Brain microvascular endothelial cell (primary cell): ENCODE measurements at regions not wholly inside any gene's neighbourhood (a gene's known extent, or its start where the extent isn't known, plus 50 kb on each side); places are given as distances from the start of the nearest gene placed in this dataset.

ENCODE experiments used
- DNase-seq: peaks from one replicate; pipeline ENCODE4 v3.0.0-alpha.2; 2020
- H3K27ac ChIP-seq: fragments of 250-450 bp; sonication (Bioruptor Pico); 2 replicates; pipeline ENCODE4 v1.5.1; 2020; ENCODE audit warnings: mild to moderate bottlenecking, moderate library complexity
- H3K27me3 ChIP-seq: fragments of 250-450 bp; sonication (Bioruptor Pico); replicated peaks from 2 replicates; pipeline ENCODE4 v1.5.1; 2020; ENCODE audit warnings: mild to moderate bottlenecking
- H3K36me3 ChIP-seq: fragments of 250-450 bp; sonication (Bioruptor Pico); replicated peaks from 2 replicates; pipeline ENCODE4 v1.5.1; 2020; ENCODE audit warnings: mild to moderate bottlenecking
- H3K4me3 ChIP-seq: 2 replicates; pipeline ENCODE4 v1.5.1; 2011; ENCODE audit warnings: low read depth, mild to moderate bottlenecking, control low read depth, low read length, moderate library complexity
- in situ Hi-C: cut with HindIII; loops from 2 replicates; pipeline ENCODE4 v1.10.0; 2017; ENCODE audit warnings: low sequenced_read_pairs, low pct_ligation_motif_present
- TF ChIP-seq, protein P1 (sequence below): IDR thresholded peaks from 2 replicates; pipeline ENCODE4 v1.5.1; 2011; ENCODE audit warnings: low read depth, mild to moderate bottlenecking, moderate library complexity, low read length, control low read depth, inconsistent platforms; ENCODE audit errors: missing control alignments

DNA sequence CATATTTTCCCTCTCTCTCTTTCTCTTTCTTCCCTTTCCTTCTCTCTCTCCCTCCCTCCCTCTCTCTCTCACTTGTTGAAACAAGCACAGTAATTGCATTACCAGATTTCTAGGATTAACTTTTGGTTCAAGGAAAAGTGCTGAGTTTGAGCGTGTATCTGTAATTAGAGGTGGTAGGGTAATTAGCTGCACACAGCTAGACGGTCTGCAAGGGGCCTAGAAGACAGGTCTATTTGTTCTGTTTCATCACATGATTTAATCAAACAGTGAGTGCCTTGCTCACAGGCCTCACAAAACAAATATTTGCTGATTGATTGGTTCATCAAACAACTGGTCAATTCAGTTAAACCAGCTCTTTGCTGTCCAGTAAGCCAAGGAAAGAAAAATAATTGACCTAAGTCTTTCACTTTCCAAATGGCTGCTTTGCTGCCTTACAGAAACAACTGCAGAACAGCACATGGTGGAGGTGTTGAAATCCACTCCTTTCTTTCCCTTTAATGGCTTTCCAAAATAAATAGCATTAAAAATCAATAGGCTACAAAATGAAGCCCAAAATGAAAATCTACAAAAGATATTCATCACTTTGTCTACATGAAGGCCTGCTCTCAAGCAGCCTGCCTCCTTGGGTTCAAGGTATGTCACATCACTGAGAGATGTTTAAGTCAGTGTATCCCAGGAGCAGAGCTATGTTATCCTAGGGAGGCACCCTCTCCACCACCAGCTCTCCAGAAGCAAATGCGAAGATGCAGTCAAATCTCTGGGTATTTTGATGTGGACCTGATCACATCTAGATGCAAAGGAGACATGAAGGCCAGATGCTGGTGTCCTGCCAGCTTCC lies 264.4 kb upstream of the SIX2 start:
- TF ChIP-seq, protein P1, sequence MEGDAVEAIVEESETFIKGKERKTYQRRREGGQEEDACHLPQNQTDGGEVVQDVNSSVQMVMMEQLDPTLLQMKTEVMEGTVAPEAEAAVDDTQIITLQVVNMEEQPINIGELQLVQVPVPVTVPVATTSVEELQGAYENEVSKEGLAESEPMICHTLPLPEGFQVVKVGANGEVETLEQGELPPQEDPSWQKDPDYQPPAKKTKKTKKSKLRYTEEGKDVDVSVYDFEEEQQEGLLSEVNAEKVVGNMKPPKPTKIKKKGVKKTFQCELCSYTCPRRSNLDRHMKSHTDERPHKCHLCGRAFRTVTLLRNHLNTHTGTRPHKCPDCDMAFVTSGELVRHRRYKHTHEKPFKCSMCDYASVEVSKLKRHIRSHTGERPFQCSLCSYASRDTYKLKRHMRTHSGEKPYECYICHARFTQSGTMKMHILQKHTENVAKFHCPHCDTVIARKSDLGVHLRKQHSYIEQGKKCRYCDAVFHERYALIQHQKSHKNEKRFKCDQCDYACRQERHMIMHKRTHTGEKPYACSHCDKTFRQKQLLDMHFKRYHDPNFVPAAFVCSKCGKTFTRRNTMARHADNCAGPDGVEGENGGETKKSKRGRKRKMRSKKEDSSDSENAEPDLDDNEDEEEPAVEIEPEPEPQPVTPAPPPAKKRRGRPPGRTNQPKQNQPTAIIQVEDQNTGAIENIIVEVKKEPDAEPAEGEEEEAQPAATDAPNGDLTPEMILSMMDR = no peak
- H3K36me3 ChIP-seq = no peaks in the 10 kb centered on the region
- no peak overlapping the region for H3K27ac ChIP-seq
- DNase-seq = no peak
- no peaks in the 10 kb centered on the region for H3K27me3 ChIP-seq
- in situ Hi-C loops = no loop called here
- H3K4me3 ChIP-seq = no peak overlapping the region

DNA sequence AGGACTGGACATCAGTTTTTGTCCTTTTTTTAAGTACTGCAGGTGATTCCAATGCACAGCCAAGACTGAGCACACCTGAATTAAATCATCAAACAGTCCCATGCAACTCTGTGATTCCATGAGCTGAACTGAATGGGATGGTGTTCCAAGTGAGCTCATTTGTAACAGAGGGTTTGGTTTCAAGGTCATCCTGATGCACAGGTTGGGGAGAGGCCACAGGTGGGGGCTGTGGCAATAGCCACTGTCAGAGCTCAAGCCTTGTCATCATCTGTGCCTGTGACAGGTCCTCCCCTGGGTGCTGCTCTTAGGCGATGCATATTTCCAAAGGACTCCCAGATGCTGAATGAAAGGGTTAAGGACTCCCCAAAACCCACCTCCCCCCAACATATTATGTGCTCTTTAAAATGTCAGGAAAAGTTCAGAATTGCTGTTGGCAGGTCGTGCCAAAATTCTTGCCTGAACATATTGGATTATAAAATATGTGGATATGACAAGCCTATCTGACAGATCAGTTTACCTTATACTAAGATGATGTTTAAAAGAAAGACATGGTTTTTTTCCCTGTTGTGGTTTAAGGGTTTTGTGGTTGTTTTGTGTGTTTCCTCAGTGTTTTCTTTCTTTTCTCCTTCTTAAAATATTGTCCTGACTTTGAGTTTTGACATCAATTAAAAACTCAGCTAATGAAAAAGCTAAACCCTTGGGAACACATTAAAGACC lies 263.5 kb upstream of the SIX2 start:
- TF ChIP-seq, protein P1 = no peak

DNA sequence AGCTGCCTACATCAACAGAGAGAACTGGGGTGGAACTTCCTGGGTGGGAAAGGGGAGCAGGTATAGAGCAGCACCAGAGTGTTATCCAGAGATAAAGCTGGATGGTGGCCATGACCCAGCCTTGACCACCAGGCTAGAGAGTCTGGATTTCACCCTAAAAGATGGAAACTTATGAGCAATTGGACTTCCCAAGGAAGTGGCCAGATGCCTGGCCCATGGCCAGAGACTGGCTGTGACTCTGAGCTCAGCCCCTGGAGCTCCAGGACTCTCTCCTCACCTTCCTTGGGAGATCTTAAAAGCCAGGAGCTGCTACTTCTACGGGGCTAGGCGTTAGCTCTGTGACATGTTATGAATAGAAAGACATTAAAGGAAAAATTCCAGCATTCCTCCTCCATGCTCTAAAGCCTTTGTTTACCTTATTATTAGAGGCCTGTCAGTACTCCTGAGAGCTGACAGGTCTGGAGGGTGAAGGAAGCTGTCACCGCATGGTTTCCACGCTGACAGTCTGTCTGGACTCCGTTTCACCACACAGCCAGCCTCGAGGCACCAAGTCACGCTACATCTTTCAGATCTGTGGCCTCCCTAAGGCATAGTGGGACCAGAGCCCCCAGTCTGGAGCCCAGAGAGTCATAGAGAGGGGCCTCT lies 260.0 kb upstream of the SIX2 start:
- Histone ChIP-seq H3K27me3 (no peaks in the 10 kb centered on the region), H3K4me3 (no peak overlapping the region), H3K36me3 (no peaks in the 10 kb centered on the region), H3K27ac (no peak overlapping the region)
- in situ Hi-C loops = no loop called here
- DNase-seq = no peak
- TF ChIP-seq, protein P1 = no peak

More for the DNA sequence above, 263.5 kb upstream of the SIX2 start:
- H3K27me3 ChIP-seq = no peaks in the 10 kb centered on the region
- no peak for DNase-seq
- no peaks in the 10 kb centered on the region for H3K36me3 ChIP-seq
- in situ Hi-C loops = no loop called here
- no peak overlapping the region for H3K27ac ChIP-seq
- no peak overlapping the region for H3K4me3 ChIP-seq

- Histone ChIP-seq H3K27ac (no peak overlapping the region), H3K36me3 (no peaks in the 10 kb centered on the region), H3K27me3 (no peaks in the 10 kb centered on the region), H3K4me3 (no peak overlapping the region)
- no peak for DNase-seq
- in situ Hi-C loops = no loop called here
- TF ChIP-seq, protein P1 = no peak
Measured at GRCh38 chr2:45268631-45269030, 259.4 kb upstream of the SIX2 start.

GRCh38 chr2:45267062-45267792 lies 258.0 kb upstream of the SIX2 start:
- no peak overlapping the region for H3K4me3 ChIP-seq
- no peak for DNase-seq
- no peaks in the 10 kb centered on the region for H3K36me3 ChIP-seq
- in situ Hi-C loops = no loop called here
- TF ChIP-seq, protein P1 = no peak
- no peak overlapping the region for H3K27ac ChIP-seq
- H3K27me3 ChIP-seq = no peaks in the 10 kb centered on the region
